ENCODE measurements at regions not wholly inside any gene's neighbourhood (a gene's known extent, or its start where the extent isn't known, plus 50 kb on each side); places are given as distances from the start of the nearest gene placed in this dataset.

- TF ChIP-seq CTCF (IDR thresholded peaks at IDR 0.05) (no peak), POLR2A (IDR thresholded peaks at IDR 0.05) (no peak)
Observed at GRCh38 chr20:47879771-47880170, 94.5 kb upstream of the SULF2 start.

Data from esophagus squamous epithelium (tissue), 4 donors.